DOHH2 (cell line): ENCODE measurements at regions not wholly inside any gene's neighbourhood (a gene's known extent, or its start where the extent isn't known, plus 50 kb on each side); places are given as distances from the start of the nearest gene placed in this dataset.
A peak's percentile ranks its signal among the peaks of the same experiment; 100 is the strongest.

Experiments
- H3F3A ChIP-seq: fragments of 200-600 bp; sonication (generic), shearing (Covaris generic); 2 replicates; pipeline ENCODE4 v1.6.0; 2016; ENCODE audit warnings: antibody characterized with exemption, mild to moderate bottlenecking; ENCODE audit not compliant: control insufficient read depth, insufficient read depth
- H3K27ac ChIP-seq: fragments of 200-600 bp; sonication (generic); 2 replicates; pipeline ENCODE4 v1.5.1; 2014; ENCODE audit warnings: low read depth, mild to moderate bottlenecking, low read length, moderate library complexity
- H3K27me3 ChIP-seq: fragments of 200-600 bp; sonication (generic); 2 replicates; pipeline ENCODE4 v1.6.1; 2014; ENCODE audit warnings: mild to moderate bottlenecking, low read length, mixed read lengths; ENCODE audit not compliant: control insufficient read depth
- H3K36me3 ChIP-seq: fragments of 200-600 bp; sonication (generic); 2 replicates; pipeline ENCODE4 v1.6.1; 2014; ENCODE audit warnings: mild to moderate bottlenecking, low read length, moderate library complexity, mixed read lengths; ENCODE audit not compliant: control insufficient read depth
- H3K4me1 ChIP-seq: fragments of 200-600 bp; sonication (generic); 2 replicates; pipeline ENCODE4 v1.6.1; 2014; ENCODE audit warnings: mild to moderate bottlenecking, low read length, mixed read lengths; ENCODE audit not compliant: control insufficient read depth
- H3K4me2 ChIP-seq: fragments of 200-600 bp; sonication (generic); 2 replicates; pipeline ENCODE4 v1.6.0; 2014; ENCODE audit warnings: mild to moderate bottlenecking, low read length, moderate library complexity
- H3K4me3 ChIP-seq: fragments of 200-600 bp; sonication (generic); 2 replicates; pipeline ENCODE4 v1.5.1; 2014; ENCODE audit warnings: mild to moderate bottlenecking, low read length, mixed read lengths
- H3K79me2 ChIP-seq: fragments of 200-600 bp; sonication (generic); 2 replicates; pipeline ENCODE4 v1.6.1; 2014; ENCODE audit warnings: mild to moderate bottlenecking, low read length, mixed read lengths; ENCODE audit not compliant: control insufficient read depth
- H3K9me2 ChIP-seq: fragments of 200-600 bp; sonication (generic); replicated peaks from 2 replicates; pipeline ENCODE4 v1.6.1; 2014; ENCODE audit warnings: mild to moderate bottlenecking, low read length, mixed read lengths; ENCODE audit not compliant: control insufficient read depth
- H3K9me3 ChIP-seq: fragments of 200-600 bp; sonication (generic); 2 replicates; pipeline ENCODE4 v1.6.1; 2014; ENCODE audit warnings: antibody characterized with exemption, low read length, mixed read lengths; ENCODE audit not compliant: control insufficient read depth, insufficient read depth
- H4K20me1 ChIP-seq: fragments of 200-600 bp; sonication (generic); 2 replicates; pipeline ENCODE4 v1.6.0; 2014; ENCODE audit warnings: low read depth, mild to moderate bottlenecking, antibody characterized with exemption, low read length, moderate library complexity; ENCODE audit not compliant: control insufficient read depth, insufficient read depth
- CTCF ChIP-seq: fragments of 200-600 bp; sonication (generic); IDR thresholded peaks from one replicate; pipeline ENCODE4 v1.5.1; 2014; ENCODE audit warnings: antibody characterized with exemption, mild to moderate bottlenecking, low read depth, low read length; ENCODE audit not compliant: poor library complexity, severe bottlenecking
- EZH2phosphoT487 ChIP-seq: fragments of 200-600 bp; sonication (generic); IDR thresholded peaks from 2 replicates; pipeline ENCODE4 v1.6.1; 2017; ENCODE audit warnings: borderline replicate concordance, mild to moderate bottlenecking, antibody characterized with exemption, low read length, moderate library complexity, mixed read lengths

- H3K4me1 ChIP-seq: no peaks in the 10 kb centered on the region
- no peak overlapping the region for H3K27ac ChIP-seq
- no peaks in the 10 kb centered on the region for H3K9me3 ChIP-seq
- H3K36me3 ChIP-seq: no peaks in the 10 kb centered on the region
- no peaks in the 10 kb centered on the region for H3F3A ChIP-seq
- H3K4me3 ChIP-seq: no peak overlapping the region
- no peaks in the 10 kb centered on the region for H4K20me1 ChIP-seq
- no peaks in the 10 kb centered on the region for H3K9me2 ChIP-seq
- no peak for TF ChIP-seq EZH2phosphoT487
- TF ChIP-seq CTCF: no peak
- H3K27me3 ChIP-seq: peaks cover 9% of the 10 kb centered on the region
- no peak overlapping the region for H3K4me2 ChIP-seq
- H3K79me2 ChIP-seq: no peaks in the 10 kb centered on the region
Measured at GRCh38 chr20:59428006-59428405, 127.6 kb downstream of the EDN3 start.

- Histone ChIP-seq H3K4me1 (no peaks in the 10 kb centered on the region), H3K27ac (no peak overlapping the region)
- peak; percentile 61 for TF ChIP-seq CTCF
- TF ChIP-seq EZH2phosphoT487: no peak
Measured at GRCh38 chr20:59428441-59429205, 128.2 kb downstream of the EDN3 start.

GRCh38 chr20:59429396-59429795 is 129.0 kb downstream of the EDN3 start:
- Histone ChIP-seq H3F3A (no peaks in the 10 kb centered on the region), H3K4me1 (no peaks in the 10 kb centered on the region), H4K20me1 (no peaks in the 10 kb centered on the region), H3K79me2 (no peaks in the 10 kb centered on the region), H3K27ac (no peak overlapping the region), H3K27me3 (peaks cover 10% of the 10 kb centered on the region), H3K4me3 (no peak overlapping the region), H3K9me3 (no peaks in the 10 kb centered on the region), H3K9me2 (no peaks in the 10 kb centered on the region), H3K36me3 (no peaks in the 10 kb centered on the region), H3K4me2 (no peak overlapping the region)
- no peak for TF ChIP-seq EZH2phosphoT487
- no peak for TF ChIP-seq CTCF

More at GRCh38 chr20:59428441-59429205, 128.2 kb downstream of the EDN3 start:
- Histone ChIP-seq H3F3A (no peaks in the 10 kb centered on the region), H3K4me3 (no peak overlapping the region), H3K4me2 (no peak overlapping the region), H3K79me2 (no peaks in the 10 kb centered on the region), H3K9me3 (no peaks in the 10 kb centered on the region), H4K20me1 (no peaks in the 10 kb centered on the region), H3K9me2 (no peaks in the 10 kb centered on the region), H3K36me3 (no peaks in the 10 kb centered on the region), H3K27me3 (peaks cover 10% of the 10 kb centered on the region)
